Spleen (tissue), 11 donors: ENCODE measurements at regions not wholly inside any gene's neighbourhood (a gene's known extent, or its start where the extent isn't known, plus 50 kb on each side); places are given as distances from the start of the nearest gene placed in this dataset.

ENCODE experiments used
- DNase-seq: peaks from one replicate; pipeline ENCODE4 v3.0.0-alpha.2; 2020
- H3K27ac ChIP-seq, 8 donors: fragments of 200-600 bp; sonication (generic) in 7 of 8; 1 replicate in 4 of 8; 2 replicates in 4 of 8; pipeline versions ENCODE4 v1.5.0 to v1.8.0; 2016 to 2021; ENCODE audit warnings: inconsistent platforms in 4 of 8, mild to moderate bottlenecking in 4 of 8, moderate library complexity in 1 of 8
- H3K27me3 ChIP-seq, 7 donors: fragments of 200-600 bp; sonication (generic) in 6 of 7; replicated peaks in 1 of 7; 1 replicate in 4 of 7; 2 replicates in 3 of 7; pipeline versions ENCODE4 v1.5.0 to v1.8.0; 2016 to 2021; ENCODE audit warnings: inconsistent platforms in 3 of 7, mild to moderate bottlenecking in 1 of 7
- H3K36me3 ChIP-seq, 6 donors: fragments of 200-600 bp; sonication (generic) in 5 of 6; 1 replicate in 4 of 6; 2 replicates in 2 of 6; pipeline versions ENCODE4 v1.5.0 to v1.8.0; 2016 to 2021; ENCODE audit warnings: inconsistent platforms in 2 of 6
- H3K4me1 ChIP-seq, 6 donors: fragments of 200-600 bp; sonication (generic) in 5 of 6; 1 replicate in 3 of 6; 2 replicates in 3 of 6; pipeline versions ENCODE4 v1.5.0 to v1.8.0; 2016 to 2021; ENCODE audit warnings: inconsistent platforms in 3 of 6
- H3K4me3 ChIP-seq, 8 donors: fragments of 200-600 bp; sonication (generic) in 7 of 8; 1 replicate in 4 of 8; 2 replicates in 4 of 8; pipeline versions ENCODE4 v1.5.0 to v1.8.0; 2016 to 2021; ENCODE audit warnings: inconsistent platforms in 4 of 8, mild to moderate bottlenecking in 4 of 8, moderate library complexity in 2 of 8
- H3K9me3 ChIP-seq, 8 donors: fragments of 200-600 bp; sonication (generic) in 7 of 8; 1 replicate in 4 of 8; 2 replicates in 4 of 8; pipeline versions ENCODE4 v1.5.0 to v1.8.0; 2016 to 2021; ENCODE audit warnings: inconsistent platforms in 4 of 8
- CTCF ChIP-seq, 11 experiments: fragments of 200-600 bp in 7 of 11; fragments of 450-650 bp in 4 of 11; sonication (generic) in 4 of 11; IDR thresholded peaks in 8 of 11; conservative IDR thresholded peaks in 3 of 11; 1 replicate in 7 of 11; 2 replicates in 4 of 11; pipeline versions ENCODE4 v1.4.0 to v1.8.0; 2016 to 2021; ENCODE audit warnings: antibody characterized with exemption in 11 of 11, inconsistent platforms in 4 of 11, mild to moderate bottlenecking in 1 of 11
- POLR2A ChIP-seq, 3 donors: fragments of 450-650 bp; IDR thresholded peaks; one replicate each; pipeline ENCODE4 v1.5.1; 2017; ENCODE audit warnings: antibody characterized with exemption in 3 of 3, mild to moderate bottlenecking in 1 of 3
- POLR2AphosphoS5 ChIP-seq, 3 donors: sonication (generic); formaldehyde crosslinking; IDR thresholded peaks; one replicate each; pipeline ENCODE4 v1.5.1; 2017; ENCODE audit warnings: antibody characterized with exemption in 3 of 3
- WGBS, 5 donors: extraction: QIAGEN DNeasy Blood & Tissue Kit in 3 of 5; methylation state at CpG; one replicate each; pipeline versions ENCODE4 v1.1.5 to v1.1.7; 2013 to 2018; 5-methylcytosine and 5-hydroxymethylcytosine counted together
- intact Hi-C: fragments of 100-400 bp; cut with DNase I; formaldehyde crosslinking; loops from one replicate; pipeline ENCODE4 v1.15.0; 2023; ENCODE audit warnings: low total_unique reads
- donor health status: healthy with polysubstance abuse.
- donor health status: DM: no; HTN: no; CAD: no; lungs with moderate emphysema.
- donor health status: DM: no; HTN: no; CAD: no.
- donor health status: Bipolar disorder and iron deficiency.
- donor health status: healthy.
- donor health status: DM: no; HTN: no; CAD: no.
- donor health status: DM: yes; HTN: yes; CAD: no.

GRCh38 chr11:42762348-42762747 is 549.4 kb upstream of the API5 start:
- H3K9me3 ChIP-seq, result no peaks in the 10 kb centered on the region
- no peak for DNase-seq
- H3K4me1 ChIP-seq, result no peaks in the 10 kb centered on the region
- WGBS, 5 donors, result 44 to 78% (median 67%) methylated on average over 1 of the region's 1 CpG
- H3K27ac ChIP-seq, result no peak overlapping the region
- no peaks in the 10 kb centered on the region for H3K27me3 ChIP-seq
- H3K36me3 ChIP-seq, result no peaks in the 10 kb centered on the region
- H3K4me3 ChIP-seq, result no peak overlapping the region
- intact Hi-C loops, result no loop called here
- no peak for TF ChIP-seq POLR2A (IDR thresholded peaks at IDR 0.05)
- TF ChIP-seq CTCF (IDR thresholded peaks at IDR 0.05 in 8 of 11, conservative IDR thresholded peaks at IDR 0.05 in 3 of 11), result no peak
- no peak for TF ChIP-seq POLR2AphosphoS5 (IDR thresholded peaks at IDR 0.05)

- no peak overlapping the region for H3K27ac ChIP-seq
- H3K4me1 ChIP-seq, result no peaks in the 10 kb centered on the region
- WGBS, 5 donors, result 88 to 96% (median 92%) methylated on average over 2 of the region's 2 CpGs
- H3K4me3 ChIP-seq, result no peak overlapping the region
- no peaks in the 10 kb centered on the region for H3K27me3 ChIP-seq
- no peaks in the 10 kb centered on the region for H3K36me3 ChIP-seq
- intact Hi-C loops, result no loop called here
- TF ChIP-seq POLR2AphosphoS5 (IDR thresholded peaks at IDR 0.05), result no peak
- DNase-seq, result no peak
- H3K9me3 ChIP-seq, result no peaks in the 10 kb centered on the region
Observed at GRCh38 chr11:42764936-42765335, 546.9 kb upstream of the API5 start.

- DNase-seq, result no peak
- 82 to 96% (median 88%) methylated on average over 2 of the region's 2 CpGs for WGBS, 5 donors
- no peaks in the 10 kb centered on the region for H3K27me3 ChIP-seq
- no peaks in the 10 kb centered on the region for H3K4me1 ChIP-seq
- no peaks in the 10 kb centered on the region for H3K36me3 ChIP-seq
- no peak overlapping the region for H3K27ac ChIP-seq
- intact Hi-C loops, result no loop called here
- H3K4me3 ChIP-seq, result no peak overlapping the region
- no peak for TF ChIP-seq POLR2AphosphoS5 (IDR thresholded peaks at IDR 0.05)
- no peak for TF ChIP-seq POLR2A (IDR thresholded peaks at IDR 0.05)
- TF ChIP-seq CTCF (IDR thresholded peaks at IDR 0.05 in 8 of 11, conservative IDR thresholded peaks at IDR 0.05 in 3 of 11), result no peak
- H3K9me3 ChIP-seq, result no peaks in the 10 kb centered on the region
Observed at GRCh38 chr11:42768576-42768975, 543.2 kb upstream of the API5 start.

GRCh38 chr11:42770444-42771065 is 541.2 kb upstream of the API5 start:
- no peaks in the 10 kb centered on the region for H3K9me3 ChIP-seq
- intact Hi-C loops, result loop anchor here (5.0 kb wide), 1 partner anchor 512 kb away; no protein-coding TSS in a partner anchor
- no peak for DNase-seq
- H3K4me1 ChIP-seq, result no peaks in the 10 kb centered on the region
- no peaks in the 10 kb centered on the region for H3K36me3 ChIP-seq
- H3K27me3 ChIP-seq, result no peaks in the 10 kb centered on the region
- no peak overlapping the region for H3K4me3 ChIP-seq
- no peak overlapping the region for H3K27ac ChIP-seq
- no peak for TF ChIP-seq POLR2A (IDR thresholded peaks at IDR 0.05)
- peak in 9 of 11 experiments; percentile 15 to 65 (median 45) for TF ChIP-seq CTCF (IDR thresholded peaks at IDR 0.05 in 8 of 11, conservative IDR thresholded peaks at IDR 0.05 in 3 of 11)
- TF ChIP-seq POLR2AphosphoS5 (IDR thresholded peaks at IDR 0.05), result no peak
- 22 to 36% (median 31%) methylated on average over 1 of the region's 1 CpG for WGBS, 5 donors
